KMS-11 (cell line): ENCODE measurements at regions not wholly inside any gene's neighbourhood (a gene's known extent, or its start where the extent isn't known, plus 50 kb on each side); places are given as distances from the start of the nearest gene placed in this dataset.

ENCODE experiments used
- H2AFZ ChIP-seq: fragments of 200-600 bp; sonication (generic); 2 replicates; pipeline ENCODE4 v1.6.1; 2016; ENCODE audit warnings: antibody characterized with exemption, mixed run types, low read depth
- H3K27ac ChIP-seq: fragments of 200-600 bp; sonication (generic); 2 replicates; pipeline ENCODE4 v1.6.1; 2016; ENCODE audit warnings: mild to moderate bottlenecking, mixed run types
- H3K27me3 ChIP-seq: fragments of 200-600 bp; sonication (generic); 2 replicates; pipeline ENCODE4 v1.6.1; 2017; ENCODE audit warnings: mild to moderate bottlenecking, low read depth, mixed run types, moderate library complexity; ENCODE audit not compliant: insufficient read depth
- H3K36me3 ChIP-seq: fragments of 200-600 bp; sonication (generic); 2 replicates; pipeline ENCODE4 v1.6.1; 2017; ENCODE audit warnings: mild to moderate bottlenecking, mixed run types; ENCODE audit not compliant: insufficient read depth
- H3K4me1 ChIP-seq: fragments of 200-600 bp; sonication (generic); 2 replicates; pipeline ENCODE4 v1.6.1; 2016; ENCODE audit warnings: mild to moderate bottlenecking, low read depth, mixed run types; ENCODE audit not compliant: poor library complexity, severe bottlenecking
- H3K4me2 ChIP-seq: fragments of 200-600 bp; sonication (generic); 2 replicates; pipeline ENCODE4 v1.7.0; 2016; ENCODE audit warnings: mild to moderate bottlenecking, mixed run types
- H3K4me3 ChIP-seq: fragments of 200-600 bp; sonication (generic); IDR thresholded peaks from 2 replicates; pipeline ENCODE4 v1.6.1; 2017; ENCODE audit warnings: low read depth, low read length, mixed read lengths; ENCODE audit not compliant: insufficient read depth
- H3K79me2 ChIP-seq: fragments of 200-600 bp; sonication (generic); 2 replicates; pipeline ENCODE4 v1.6.1; 2016; ENCODE audit warnings: low read depth, mixed run types; ENCODE audit not compliant: insufficient read depth
- H3K9ac ChIP-seq: fragments of 200-600 bp; sonication (generic); 2 replicates; pipeline ENCODE4 v1.6.1; 2016; ENCODE audit warnings: mild to moderate bottlenecking, mixed run types
- H4K20me1 ChIP-seq: fragments of 200-600 bp; sonication (generic); 2 replicates; pipeline ENCODE4 v1.6.1; 2016; ENCODE audit warnings: mild to moderate bottlenecking, mixed run types; ENCODE audit not compliant: insufficient read depth
- TF ChIP-seq, protein P1 (sequence below): fragments of 200-600 bp; sonication (generic); conservative IDR thresholded peaks from 2 replicates; pipeline ENCODE4 v1.6.1; 2017; ENCODE audit warnings: low read depth, mild to moderate bottlenecking, antibody characterized with exemption, low read length, moderate library complexity, mixed read lengths

DNA sequence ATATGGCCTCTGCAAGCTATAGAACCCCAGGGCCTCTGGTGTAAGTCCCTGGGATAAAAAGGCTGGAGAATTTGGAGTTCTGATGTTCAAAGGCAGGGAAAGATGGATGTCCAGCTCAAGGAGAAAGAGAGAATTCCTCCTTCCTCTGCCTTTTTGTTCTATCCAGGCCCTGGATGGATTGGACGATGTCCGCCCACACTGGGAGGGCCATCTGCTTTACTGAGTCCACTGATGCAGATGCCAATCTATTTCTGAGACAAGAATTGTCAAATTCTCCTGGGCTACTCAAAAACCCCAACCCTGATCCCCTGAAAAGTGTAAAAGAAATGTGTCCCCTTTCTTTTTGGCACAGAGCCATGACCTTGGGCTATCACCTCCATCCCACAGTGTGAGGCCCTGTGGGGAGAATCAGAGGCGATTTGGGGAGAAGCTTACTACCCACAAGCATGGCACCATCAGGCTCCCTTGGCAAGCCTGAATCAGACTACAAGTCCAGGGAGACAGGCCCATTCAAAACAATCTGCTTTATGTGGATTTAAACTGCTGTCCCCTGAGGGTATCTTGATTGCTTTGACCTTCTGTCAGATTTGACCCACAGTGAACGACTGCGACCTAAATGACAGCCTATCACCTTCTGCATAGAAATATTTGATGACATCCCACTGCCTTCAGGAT is 334.0 kb downstream of the NUAK1 start:
- Histone ChIP-seq H3K79me2 (no peaks in the 10 kb centered on the region), H4K20me1 (no peaks in the 10 kb centered on the region), H3K27me3 (no peaks in the 10 kb centered on the region), H2AFZ (no peak overlapping the region), H3K4me2 (no peak overlapping the region), H3K27ac (no peak overlapping the region), H3K4me3 (no peak overlapping the region), H3K9ac (no peak overlapping the region), H3K4me1 (no peaks in the 10 kb centered on the region), H3K36me3 (no peaks in the 10 kb centered on the region)
- TF ChIP-seq, protein P1, sequence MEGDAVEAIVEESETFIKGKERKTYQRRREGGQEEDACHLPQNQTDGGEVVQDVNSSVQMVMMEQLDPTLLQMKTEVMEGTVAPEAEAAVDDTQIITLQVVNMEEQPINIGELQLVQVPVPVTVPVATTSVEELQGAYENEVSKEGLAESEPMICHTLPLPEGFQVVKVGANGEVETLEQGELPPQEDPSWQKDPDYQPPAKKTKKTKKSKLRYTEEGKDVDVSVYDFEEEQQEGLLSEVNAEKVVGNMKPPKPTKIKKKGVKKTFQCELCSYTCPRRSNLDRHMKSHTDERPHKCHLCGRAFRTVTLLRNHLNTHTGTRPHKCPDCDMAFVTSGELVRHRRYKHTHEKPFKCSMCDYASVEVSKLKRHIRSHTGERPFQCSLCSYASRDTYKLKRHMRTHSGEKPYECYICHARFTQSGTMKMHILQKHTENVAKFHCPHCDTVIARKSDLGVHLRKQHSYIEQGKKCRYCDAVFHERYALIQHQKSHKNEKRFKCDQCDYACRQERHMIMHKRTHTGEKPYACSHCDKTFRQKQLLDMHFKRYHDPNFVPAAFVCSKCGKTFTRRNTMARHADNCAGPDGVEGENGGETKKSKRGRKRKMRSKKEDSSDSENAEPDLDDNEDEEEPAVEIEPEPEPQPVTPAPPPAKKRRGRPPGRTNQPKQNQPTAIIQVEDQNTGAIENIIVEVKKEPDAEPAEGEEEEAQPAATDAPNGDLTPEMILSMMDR, result no peak

DNA sequence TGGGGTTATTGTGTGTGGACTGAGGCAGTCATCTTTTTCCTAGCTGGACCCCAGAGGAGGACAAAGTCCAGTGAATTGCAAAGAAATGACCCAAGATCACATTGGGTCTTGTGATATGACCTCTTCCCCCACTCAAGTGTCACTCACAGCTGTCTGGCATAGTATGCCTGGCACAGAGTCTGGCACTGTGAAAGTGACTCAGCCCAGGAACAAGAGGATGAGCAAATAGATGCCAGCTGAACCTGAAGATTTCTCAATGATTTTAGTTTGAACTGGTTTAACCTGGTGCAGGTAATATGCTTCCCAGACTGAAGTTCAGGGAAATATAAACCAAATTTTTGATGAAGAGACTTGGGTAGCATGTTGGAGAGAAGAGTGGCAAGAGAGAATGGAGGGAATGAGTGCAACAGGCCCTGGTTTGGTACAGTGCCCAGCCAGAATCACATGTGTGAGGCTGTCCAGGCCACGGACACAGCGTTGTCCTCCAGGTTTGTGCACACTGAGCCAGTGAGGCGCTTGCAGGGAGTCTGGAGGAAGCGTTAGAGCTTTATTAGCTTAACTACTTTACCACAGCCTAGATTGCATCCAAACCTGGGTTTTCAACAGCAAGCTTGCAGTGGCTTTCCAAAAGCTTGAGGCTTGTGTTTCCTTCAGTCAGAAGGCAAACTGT is 332.9 kb downstream of the NUAK1 start:
- no peak overlapping the region for H3K9ac ChIP-seq
- no peaks in the 10 kb centered on the region for H3K27me3 ChIP-seq
- no peak overlapping the region for H3K4me2 ChIP-seq
- no peak overlapping the region for H3K4me3 ChIP-seq
- no peaks in the 10 kb centered on the region for H4K20me1 ChIP-seq
- H3K4me1 ChIP-seq, result no peaks in the 10 kb centered on the region
- H3K36me3 ChIP-seq, result no peaks in the 10 kb centered on the region
- H3K27ac ChIP-seq, result no peak overlapping the region
- no peaks in the 10 kb centered on the region for H3K79me2 ChIP-seq
- no peak overlapping the region for H2AFZ ChIP-seq
- TF ChIP-seq, protein P1, result no peak

DNA sequence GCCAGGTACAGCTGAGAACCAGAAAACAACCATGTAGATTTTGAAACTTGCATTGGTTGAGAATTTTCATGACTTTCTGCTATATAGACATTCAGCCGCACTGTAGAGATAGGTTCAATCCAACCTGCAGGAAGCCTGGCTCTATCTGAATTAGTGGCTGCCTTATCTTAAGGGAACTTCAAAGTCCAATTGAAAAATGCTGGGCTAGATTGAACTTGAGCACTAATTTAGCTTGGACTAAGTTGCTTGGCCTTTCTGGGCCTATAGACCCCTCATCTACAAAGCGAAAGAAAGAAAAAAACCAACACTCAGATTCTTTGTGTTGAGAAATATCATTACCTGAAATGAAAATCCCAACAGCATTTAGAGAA is 332.4 kb downstream of the NUAK1 start:
- H3K4me2 ChIP-seq, result no peak overlapping the region
- no peaks in the 10 kb centered on the region for H4K20me1 ChIP-seq
- TF ChIP-seq, protein P1, result no peak
- no peaks in the 10 kb centered on the region for H3K36me3 ChIP-seq
- no peak overlapping the region for H3K9ac ChIP-seq
- H3K27ac ChIP-seq, result no peak overlapping the region
- no peaks in the 10 kb centered on the region for H3K4me1 ChIP-seq
- H3K27me3 ChIP-seq, result no peaks in the 10 kb centered on the region
- H3K4me3 ChIP-seq, result no peak overlapping the region
- no peaks in the 10 kb centered on the region for H3K79me2 ChIP-seq
- no peak overlapping the region for H2AFZ ChIP-seq

DNA sequence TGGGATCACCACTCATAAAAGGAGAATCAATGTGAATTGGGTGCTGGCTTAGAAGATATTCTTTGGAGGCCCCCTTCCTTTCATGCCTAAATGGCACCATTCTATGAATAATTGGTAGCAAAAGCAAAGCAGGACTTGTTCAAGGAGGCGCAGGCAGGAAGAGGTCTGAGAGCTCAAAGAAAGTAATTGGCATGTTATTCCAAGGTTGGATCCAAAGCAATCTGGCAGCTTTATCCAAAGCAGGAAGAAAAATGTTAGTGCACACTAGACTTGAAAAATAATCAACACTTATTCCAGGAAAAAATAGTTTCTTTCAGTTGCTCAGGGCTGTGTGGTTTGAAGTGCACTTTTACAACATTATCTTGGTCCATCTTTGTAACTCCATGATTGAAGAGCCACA is 326.4 kb downstream of the NUAK1 start:
- Histone ChIP-seq H3K79me2 (no peaks in the 10 kb centered on the region), H3K4me1 (no peaks in the 10 kb centered on the region), H2AFZ (no peak overlapping the region), H3K27ac (no peak overlapping the region), H3K9ac (no peak overlapping the region), H4K20me1 (no peaks in the 10 kb centered on the region), H3K4me2 (no peak overlapping the region), H3K36me3 (no peaks in the 10 kb centered on the region), H3K4me3 (no peak overlapping the region), H3K27me3 (no peaks in the 10 kb centered on the region)
- TF ChIP-seq, protein P1, result no peak
